HepG2 (cell line): ENCODE measurements at regions not wholly inside any gene's neighbourhood (a gene's known extent, or its start where the extent isn't known, plus 50 kb on each side); places are given as distances from the start of the nearest gene placed in this dataset.

Experiments
- DNMT3B ChIP-seq: conservative IDR thresholded peaks from 2 replicates; pipeline ENCODE4 v1.6.1; 2016; ENCODE audit warnings: missing biosample characterization, control low read depth
- KDM4B ChIP-seq: sonication (generic); formaldehyde crosslinking; IDR thresholded peaks from 2 replicates; pipeline ENCODE4 v1.4.0; 2020; ENCODE audit warnings: missing genetic modification reagents
- KDM6A ChIP-seq: IDR thresholded peaks from 2 replicates; pipeline ENCODE4 v1.6.1; 2016; ENCODE audit warnings: low read depth
- NCOR1 ChIP-seq: fragments of 200-600 bp; sonication (generic); IDR thresholded peaks from 2 replicates; pipeline ENCODE4 v1.7.0; 2017; ENCODE audit warnings: antibody characterized with exemption, low read length, borderline replicate concordance
- NFYC ChIP-seq: IDR thresholded peaks from 2 replicates; pipeline ENCODE4 v1.6.1; 2016; ENCODE audit warnings: missing genetic modification reagents, missing compliant biosample characterization
- ONECUT2 ChIP-seq: sonication (generic); formaldehyde crosslinking; IDR thresholded peaks from 2 replicates; pipeline ENCODE4 v1.4.0; 2020; ENCODE audit warnings: missing genetic modification reagents
- POGK ChIP-seq: sonication (generic); formaldehyde crosslinking; conservative IDR thresholded peaks from 2 replicates; pipeline ENCODE4 v1.8.0; 2022; ENCODE audit warnings: mild to moderate bottlenecking, moderate library complexity, missing genetic modification reagents
- SIN3A ChIP-seq: IDR thresholded peaks from 2 replicates; pipeline ENCODE4 v1.6.1; 2011; ENCODE audit warnings: low read depth, mild to moderate bottlenecking, control low read depth, low read length, borderline replicate concordance
- SMC3 ChIP-seq: IDR thresholded peaks from 2 replicates; pipeline ENCODE4 v1.6.1; 2011; ENCODE audit warnings: low read length, improper control_type of control experiment
- TBX3 ChIP-seq: fragments of 450-650 bp; IDR thresholded peaks from 2 replicates; pipeline ENCODE4 v1.6.1; 2017; ENCODE audit warnings: antibody characterized with exemption, mild to moderate bottlenecking, inconsistent platforms, borderline replicate concordance
- ZBTB40 ChIP-seq, 2 experiments: fragments of 450-650 bp in 1 of 2; sonication (generic) in 1 of 2; formaldehyde crosslinking in 1 of 2; IDR thresholded peaks; 2 replicates each; pipeline versions ENCODE4 v1.6.1 to v1.8.0; 2016 to 2022; ENCODE audit warnings: antibody characterized with exemption in 1 of 2, mild to moderate bottlenecking in 1 of 2, missing genetic modification reagents in 1 of 2
- ZNF232 ChIP-seq: sonication (generic); formaldehyde crosslinking; IDR thresholded peaks from 2 replicates; pipeline ENCODE4 v1.4.0; 2020; ENCODE audit warnings: missing genetic modification reagents, borderline replicate concordance
- ZNF598 ChIP-seq: sonication (generic); formaldehyde crosslinking; IDR thresholded peaks from 2 replicates; pipeline ENCODE4 v1.5.1; 2020; ENCODE audit warnings: mild to moderate bottlenecking, missing genetic modification reagents, borderline replicate concordance
- ZNF605 ChIP-seq: sonication (generic); formaldehyde crosslinking; IDR thresholded peaks from 2 replicates; pipeline ENCODE4 v1.8.0; 2022; ENCODE audit warnings: mild to moderate bottlenecking, missing genetic modification reagents
- ZNF772 ChIP-seq: sonication (generic); formaldehyde crosslinking; IDR thresholded peaks from 2 replicates; pipeline ENCODE4 v1.5.0; 2020; ENCODE audit warnings: mild to moderate bottlenecking, missing genetic modification reagents
- ZSCAN30 ChIP-seq: sonication (generic); formaldehyde crosslinking; IDR thresholded peaks from 2 replicates; pipeline ENCODE4 v1.5.0; 2020; ENCODE audit warnings: mild to moderate bottlenecking, missing genetic modification reagents
- TF ChIP-seq, protein P1 (sequence below): sonication (generic); formaldehyde crosslinking; IDR thresholded peaks from 2 replicates; pipeline ENCODE4 v1.8.0; 2022; ENCODE audit warnings: mild to moderate bottlenecking, missing genetic modification reagents, moderate library complexity

GRCh38 chr6:113352029-113352801 is 504.9 kb upstream of the MARCKS start (continued):
- TF ChIP-seq ZBTB40 (IDR thresholded peaks at IDR 0.05): no peak
- TF ChIP-seq ZBTB40 (CRISPR knock-in tag; IDR thresholded peaks at IDR 0.05): no peak; the same call in 1 of the 2 replicates
- peak; percentile 89 for TF ChIP-seq TBX3
- TF ChIP-seq NCOR1: peak; percentile 81; the same call in 1 of the 2 replicates
- no peak for TF ChIP-seq ZNF598
- peak; percentile 63; the same call in 1 of the 2 replicates for TF ChIP-seq ONECUT2 (CRISPR knock-in tag)
- peak; percentile 89 for TF ChIP-seq KDM6A (CRISPR knock-in tag)
- TF ChIP-seq DNMT3B (CRISPR knock-in tag): peak; percentile 30
- no peak for TF ChIP-seq SIN3A
- peak; percentile 37; the same call in 1 of the 2 replicates for TF ChIP-seq SMC3
- no peak for TF ChIP-seq ZSCAN30 (CRISPR knock-in tag)
- TF ChIP-seq NFYC (CRISPR knock-in tag): no peak
- TF ChIP-seq ZNF605 (CRISPR knock-in tag): peak; percentile 68; the same call in 1 of the 2 replicates
- peak; percentile 68; the same call in 1 of the 2 replicates for TF ChIP-seq POGK (CRISPR knock-in tag)
- TF ChIP-seq ZNF232 (CRISPR knock-in tag): no peak
- peak; percentile 60; the same call in 1 of the 2 replicates for TF ChIP-seq KDM4B
- TF ChIP-seq, protein P1, sequence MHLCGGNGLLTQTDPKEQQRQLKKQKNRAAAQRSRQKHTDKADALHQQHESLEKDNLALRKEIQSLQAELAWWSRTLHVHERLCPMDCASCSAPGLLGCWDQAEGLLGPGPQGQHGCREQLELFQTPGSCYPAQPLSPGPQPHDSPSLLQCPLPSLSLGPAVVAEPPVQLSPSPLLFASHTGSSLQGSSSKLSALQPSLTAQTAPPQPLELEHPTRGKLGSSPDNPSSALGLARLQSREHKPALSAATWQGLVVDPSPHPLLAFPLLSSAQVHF (CRISPR knock-in tag): no peak
- TF ChIP-seq ZNF772 (CRISPR knock-in tag): peak; percentile 42; the same call in 1 of the 2 replicates
